ENCODE measurements at regions not wholly inside any gene's neighbourhood (a gene's known extent, or its start where the extent isn't known, plus 50 kb on each side); places are given as distances from the start of the nearest gene placed in this dataset.
A peak's percentile ranks its signal among the peaks of the same experiment; 100 is the strongest.

GRCh38 chr6:45812922-45813321, 202.7 kb downstream of the CLIC5 start:
- Histone ChIP-seq H2BK120ac (ENCODE audit: low read depth, low read length) (no peak overlapping the region), H4K91ac (ENCODE audit: insufficient read depth, low read depth, low read length) (no peak overlapping the region), H3K4me2 (ENCODE audit: low read depth, low read length) (no peak overlapping the region), H3K14ac (replicated peaks; ENCODE audit: low read depth, low read length) (no peak overlapping the region), H3K56ac (ENCODE audit: extremely low read depth, insufficient read depth, low read length) (no peak overlapping the region), H3K27me3 (ENCODE audit: control insufficient read depth, insufficient read depth, low read length) (peaks cover 21% of the 10 kb centered on the region), H2AK9ac (replicated peaks; ENCODE audit: low read depth, low read length, poor library complexity) (no peak overlapping the region), H4K20me1 (ENCODE audit: insufficient read depth, low read length) (no peaks in the 10 kb centered on the region), H2AFZ (replicated peaks; ENCODE audit: low read length, poor library complexity) (no peak overlapping the region), H3K27ac (ENCODE audit: insufficient read depth, low read length) (no peak overlapping the region), H3K9ac (ENCODE audit: low read depth, low read length) (no peak overlapping the region), H3K36me3 (ENCODE audit: control insufficient read depth, insufficient read depth, low read length) (no peaks in the 10 kb centered on the region), H4K5ac (ENCODE audit: low read depth, low read length) (no peak overlapping the region), H2AK5ac (ENCODE audit: low read depth, low read length) (no peak overlapping the region), H3K79me1 (ENCODE audit: low read depth in 1 of 2, low read length in 2 of 2) (no peaks in the 10 kb centered on the region), H3K9me3 (ENCODE audit: control insufficient read depth, insufficient read depth, low read length) (no peaks in the 10 kb centered on the region), H3K23ac (ENCODE audit: low read depth, low read length) (no peak overlapping the region), H2BK5ac (ENCODE audit: low read depth, low read length, poor library complexity, severe bottlenecking) (no peak overlapping the region), H2BK20ac (ENCODE audit: low read depth, low read length) (no peak overlapping the region), H4K8ac (ENCODE audit: low read depth in 2 of 2, low read length in 2 of 2) (no peak overlapping the region), H3K4ac (ENCODE audit: low read depth, low read length) (no peak overlapping the region), H3K18ac (ENCODE audit: low read depth, low read length) (no peak overlapping the region), H2BK15ac (ENCODE audit: low read depth, low read length) (no peak overlapping the region), H3K4me3 (ENCODE audit: insufficient read depth, low read depth, low read length) (no peak overlapping the region), H3K9me1 (ENCODE audit: insufficient read depth, low read length) (no peaks in the 10 kb centered on the region), H3K4me1 (ENCODE audit: control insufficient read depth, insufficient read depth, low read length) (no peaks in the 10 kb centered on the region; the same call in 1 of the 2 replicates)
- WGBS, 2 experiments (ENCODE audit: extremely low coverage in 2 of 2, insufficient read length in 1 of 2): 29% methylated on average over 3 of the region's 6 CpGs; no CpG with 5 or more reads in 1 of the 2 experiments
- in situ Hi-C loops (cut with MboI; ENCODE audit: low sequenced_read_pairs): no loop called here
- intact Hi-C loops (cut with micrococcal nuclease): no loop called here
- TF ChIP-seq RAD21 (IDR thresholded peaks at IDR 0.05; ENCODE audit: low read length): no peak
- no peak for TF ChIP-seq RCOR1 (IDR thresholded peaks at IDR 0.05; ENCODE audit: insufficient replicate concordance, low read length)
- ATAC-seq (ENCODE audit: low read depth) (no peak), DNase-seq (peak; percentile 6)
- BruUV-seq (replicated peaks): no TSS peak
- ChIA-PET POLR2A (ENCODE audit: unreplicated experiment) (no interaction called here), CTCF (no interaction called here)
- dilution Hi-C loops (cut with HindIII; ENCODE audit: low sequenced_read_pairs, unreplicated experiment): no loop called here
